HG03354 (cell line): ENCODE measurements at regions not wholly inside any gene's neighbourhood (a gene's known extent, or its start where the extent isn't known, plus 50 kb on each side); places are given as distances from the start of the nearest gene placed in this dataset.

ENCODE experiments used
- ATAC-seq: cut with Tn5 transposase; IDR thresholded peaks from one replicate; pipeline ENCODE4 v1.9.1; 2021; ENCODE audit warnings: mild to moderate bottlenecking; ENCODE audit not compliant: unreplicated experiment, poor library complexity, severe bottlenecking

- no peak for ATAC-seq
These were observed 1441.7 kb upstream of the CELF4 start for GRCh38 chr18:39007031-39007902.

- ATAC-seq: no peak
These were observed 1430.5 kb upstream of the CELF4 start for GRCh38 chr18:38996056-38996455.

DNA sequence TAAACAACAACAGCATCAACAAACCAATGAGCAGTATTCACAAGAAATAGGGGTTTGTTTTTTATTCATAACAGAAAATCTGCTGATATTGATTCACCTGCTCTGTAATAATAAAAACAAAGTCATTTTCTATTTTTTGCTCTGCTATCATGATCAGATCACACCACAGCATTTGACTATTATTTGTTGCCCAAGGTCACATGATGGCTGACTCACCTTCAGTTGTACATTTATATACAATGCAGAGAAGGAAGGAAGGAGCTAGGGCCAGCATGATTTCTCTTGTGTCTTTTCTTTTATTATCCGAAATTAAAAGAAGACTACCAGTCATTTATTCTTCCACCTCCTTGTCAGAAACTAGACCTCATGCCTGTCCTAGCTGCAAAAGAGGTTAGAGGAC, 1427.7 kb upstream of the CELF4 start:
- no peak for ATAC-seq

GRCh38 chr18:38984968-38985367, 1419.4 kb upstream of the CELF4 start:
- no peak for ATAC-seq

DNA sequence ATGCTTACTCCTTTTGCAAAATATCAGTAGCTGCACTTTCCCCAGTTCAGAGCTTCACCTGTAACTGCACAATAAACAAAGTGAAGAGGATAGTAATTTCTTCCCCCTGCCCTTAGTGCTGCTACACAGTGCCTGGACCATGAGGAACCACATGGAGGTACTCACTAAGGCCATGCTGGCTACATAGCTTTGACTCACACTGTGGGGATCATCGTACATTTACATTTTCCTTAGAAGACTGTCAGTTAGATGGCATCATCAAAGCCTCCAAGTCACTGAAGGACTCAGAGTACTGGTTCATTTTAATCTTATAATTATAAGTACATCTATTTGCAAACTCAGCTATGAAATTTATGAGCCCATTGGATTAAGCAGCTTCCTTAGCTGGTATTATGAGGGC, 1416.5 kb upstream of the CELF4 start:
- ATAC-seq: no peak

DNA sequence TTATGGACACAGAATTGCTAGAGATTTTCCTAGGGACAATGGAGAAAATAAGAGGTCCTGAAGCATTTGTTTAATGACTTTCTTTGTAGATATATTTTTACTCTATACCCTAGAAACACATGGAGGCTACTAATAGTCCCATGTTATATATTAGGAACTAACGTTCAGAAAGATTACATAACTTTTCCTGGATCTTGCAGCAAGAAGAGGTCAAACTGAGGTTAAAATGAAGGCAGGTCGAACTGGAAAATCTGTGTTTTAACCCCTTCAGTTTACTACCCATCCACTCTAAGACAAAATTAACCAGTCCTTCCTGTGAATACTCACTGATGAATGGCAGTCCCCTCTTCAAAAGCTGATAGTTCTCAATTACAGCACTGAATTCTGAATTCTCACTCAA, 1415.8 kb upstream of the CELF4 start:
- no peak for ATAC-seq

- ATAC-seq: no peak
These were observed 1414.8 kb upstream of the CELF4 start for GRCh38 chr18:38980420-38980819.

- ATAC-seq: no peak
These were observed 1407.0 kb upstream of the CELF4 start for GRCh38 chr18:38972571-38972970.

DNA sequence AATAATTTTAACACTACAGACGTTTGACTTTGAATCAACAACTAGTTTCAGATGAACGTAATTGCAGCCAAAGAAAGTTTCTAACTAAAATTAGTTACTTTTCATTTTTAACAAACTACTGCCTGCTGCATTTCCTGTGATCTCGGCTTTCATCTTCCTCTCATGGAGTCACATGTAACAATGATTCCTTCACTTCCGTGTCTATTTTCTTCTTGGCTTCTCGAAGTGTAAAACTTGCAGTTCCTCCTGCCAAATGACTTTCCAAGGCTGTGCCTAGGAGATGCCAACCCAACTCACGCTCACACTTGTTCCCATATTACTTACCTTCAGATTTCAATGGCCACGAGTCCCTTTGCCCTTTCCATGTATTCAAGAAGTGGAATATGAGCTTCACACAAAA, 1406.3 kb upstream of the CELF4 start:
- no peak for ATAC-seq

DNA sequence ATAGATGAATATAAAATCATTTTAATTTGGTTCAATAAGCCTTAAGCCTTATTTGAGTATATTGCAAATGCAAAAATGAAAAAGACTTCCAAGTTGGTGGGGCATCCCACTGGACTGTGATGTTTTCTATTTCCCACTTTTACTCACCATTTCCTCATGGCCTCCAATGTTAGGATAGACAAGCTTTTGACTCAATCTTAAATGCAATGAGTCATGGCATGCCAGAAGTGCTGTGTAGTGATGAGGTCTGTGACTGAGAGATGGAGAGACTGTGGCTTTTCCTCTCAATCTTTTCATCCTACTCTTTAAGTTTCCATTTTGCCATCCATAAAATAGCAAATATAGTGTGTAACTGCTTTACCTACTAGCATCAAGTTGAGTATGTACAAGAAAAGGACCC, 1401.2 kb upstream of the CELF4 start:
- no peak for ATAC-seq

GRCh38 chr18:38963943-38964660, 1398.5 kb upstream of the CELF4 start:
- no peak for ATAC-seq

GRCh38 chr18:38961880-38962279, 1396.3 kb upstream of the CELF4 start:
- ATAC-seq: no peak

DNA sequence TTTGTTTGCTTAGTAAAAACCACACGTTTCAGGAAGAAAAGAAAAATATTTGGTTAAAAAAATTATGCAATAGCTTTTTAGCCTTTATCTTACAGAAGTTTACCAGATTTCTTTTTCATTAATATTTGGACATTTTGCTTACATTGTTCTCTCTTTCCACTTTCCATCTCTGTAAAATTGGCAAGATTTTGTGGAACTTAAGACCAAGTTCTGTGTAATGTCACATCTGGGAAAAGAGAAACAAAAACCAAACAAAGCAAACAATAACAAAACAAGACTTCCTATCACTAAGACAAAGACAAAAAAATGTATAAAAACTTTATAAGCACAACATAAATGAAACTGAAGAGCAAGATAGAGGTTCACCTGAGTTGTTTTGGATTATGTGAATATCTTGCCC, 1392.1 kb upstream of the CELF4 start:
- ATAC-seq: no peak

- no peak for ATAC-seq
These were observed 1390.5 kb upstream of the CELF4 start for GRCh38 chr18:38956068-38956467.

GRCh38 chr18:38951633-38952032, 1386.0 kb upstream of the CELF4 start:
- no peak for ATAC-seq

- no peak for ATAC-seq
These were observed 1382.8 kb upstream of the CELF4 start for GRCh38 chr18:38948436-38948835.

GRCh38 chr18:38944446-38945024, 1378.9 kb upstream of the CELF4 start:
- no peak for ATAC-seq

GRCh38 chr18:38941711-38942561, 1376.3 kb upstream of the CELF4 start:
- no peak for ATAC-seq

- peak; percentile 90 for ATAC-seq
These were observed 1375.4 kb upstream of the CELF4 start for GRCh38 chr18:38940863-38941531.
